ENCODE measurements at regions not wholly inside any gene's neighbourhood (a gene's known extent, or its start where the extent isn't known, plus 50 kb on each side); places are given as distances from the start of the nearest gene placed in this dataset.

DNA sequence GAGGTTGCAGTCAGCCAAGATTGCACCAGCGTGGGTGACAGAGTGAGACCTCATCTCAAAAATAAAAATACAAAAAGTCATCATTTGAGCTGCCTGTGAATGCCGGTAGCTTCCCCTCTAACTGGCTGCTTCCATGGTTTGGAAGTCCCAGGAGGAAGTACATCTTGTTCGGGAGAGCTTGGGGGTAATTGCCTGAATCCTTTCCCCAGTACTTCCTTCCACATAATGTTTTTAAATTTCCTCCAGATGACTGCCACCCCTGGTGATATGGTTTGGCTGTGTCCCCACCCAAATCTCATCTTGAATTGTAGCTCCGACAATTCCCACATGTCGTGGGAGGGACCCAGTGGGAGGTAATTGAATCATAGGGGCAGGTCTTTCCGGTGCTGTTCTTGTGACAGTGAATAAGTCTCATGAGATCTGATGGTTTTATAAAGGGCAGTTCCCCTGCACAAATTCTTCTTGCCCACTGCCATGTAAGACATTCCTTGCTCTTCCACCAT is 87.2 kb downstream of the SPRING1 start:
- no peak for DNase-seq (ENCODE audit: low read depth in 1 of 2, low spot score in 1 of 2)

DNA sequence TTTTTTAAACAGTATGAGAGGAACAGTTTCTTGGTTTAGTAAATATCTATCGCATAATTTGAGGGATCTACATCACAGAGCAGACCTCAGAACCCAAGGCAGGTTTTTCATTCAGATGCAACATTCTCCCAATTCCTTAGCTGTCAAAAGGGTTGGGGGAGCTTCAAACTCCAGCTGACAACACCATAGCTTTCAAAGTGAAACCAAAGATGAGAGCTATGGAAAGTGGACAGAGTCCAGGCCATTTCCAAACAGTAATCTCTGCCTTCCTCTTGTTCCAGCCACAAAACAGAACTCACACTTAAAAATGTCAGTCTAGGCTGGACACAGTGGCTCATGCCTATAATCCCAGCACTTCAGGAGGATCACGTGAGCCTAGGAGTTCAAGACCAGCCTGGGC is 87.8 kb downstream of the SPRING1 start:
- Histone ChIP-seq H3K27me3 (ENCODE audit: insufficient read depth, poor library complexity, severe bottlenecking) (no peaks in the 10 kb centered on the region), H3K4me3 (replicated peaks; ENCODE audit: insufficient read depth, low read length) (no peak overlapping the region), H3K27ac (replicated peaks) (no peak overlapping the region)

More for the DNA sequence above, 87.2 kb downstream of the SPRING1 start:
- H3K27ac ChIP-seq (replicated peaks) = no peak overlapping the region
- TF ChIP-seq SPI1 (IDR thresholded peaks at IDR 0.05; ENCODE audit: borderline replicate concordance, low read depth) = no peak
- TF ChIP-seq POLR2AphosphoS5 (IDR thresholded peaks at IDR 0.05; ENCODE audit: low read depth) = no peak
- no peak for TF ChIP-seq GABPA (IDR thresholded peaks at IDR 0.05; ENCODE audit: low read depth)
- TF ChIP-seq, protein P1, sequence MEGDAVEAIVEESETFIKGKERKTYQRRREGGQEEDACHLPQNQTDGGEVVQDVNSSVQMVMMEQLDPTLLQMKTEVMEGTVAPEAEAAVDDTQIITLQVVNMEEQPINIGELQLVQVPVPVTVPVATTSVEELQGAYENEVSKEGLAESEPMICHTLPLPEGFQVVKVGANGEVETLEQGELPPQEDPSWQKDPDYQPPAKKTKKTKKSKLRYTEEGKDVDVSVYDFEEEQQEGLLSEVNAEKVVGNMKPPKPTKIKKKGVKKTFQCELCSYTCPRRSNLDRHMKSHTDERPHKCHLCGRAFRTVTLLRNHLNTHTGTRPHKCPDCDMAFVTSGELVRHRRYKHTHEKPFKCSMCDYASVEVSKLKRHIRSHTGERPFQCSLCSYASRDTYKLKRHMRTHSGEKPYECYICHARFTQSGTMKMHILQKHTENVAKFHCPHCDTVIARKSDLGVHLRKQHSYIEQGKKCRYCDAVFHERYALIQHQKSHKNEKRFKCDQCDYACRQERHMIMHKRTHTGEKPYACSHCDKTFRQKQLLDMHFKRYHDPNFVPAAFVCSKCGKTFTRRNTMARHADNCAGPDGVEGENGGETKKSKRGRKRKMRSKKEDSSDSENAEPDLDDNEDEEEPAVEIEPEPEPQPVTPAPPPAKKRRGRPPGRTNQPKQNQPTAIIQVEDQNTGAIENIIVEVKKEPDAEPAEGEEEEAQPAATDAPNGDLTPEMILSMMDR (IDR thresholded peaks at IDR 0.05; ENCODE audit: insufficient read depth, low read length) = no peak
- TF ChIP-seq, protein P2, sequence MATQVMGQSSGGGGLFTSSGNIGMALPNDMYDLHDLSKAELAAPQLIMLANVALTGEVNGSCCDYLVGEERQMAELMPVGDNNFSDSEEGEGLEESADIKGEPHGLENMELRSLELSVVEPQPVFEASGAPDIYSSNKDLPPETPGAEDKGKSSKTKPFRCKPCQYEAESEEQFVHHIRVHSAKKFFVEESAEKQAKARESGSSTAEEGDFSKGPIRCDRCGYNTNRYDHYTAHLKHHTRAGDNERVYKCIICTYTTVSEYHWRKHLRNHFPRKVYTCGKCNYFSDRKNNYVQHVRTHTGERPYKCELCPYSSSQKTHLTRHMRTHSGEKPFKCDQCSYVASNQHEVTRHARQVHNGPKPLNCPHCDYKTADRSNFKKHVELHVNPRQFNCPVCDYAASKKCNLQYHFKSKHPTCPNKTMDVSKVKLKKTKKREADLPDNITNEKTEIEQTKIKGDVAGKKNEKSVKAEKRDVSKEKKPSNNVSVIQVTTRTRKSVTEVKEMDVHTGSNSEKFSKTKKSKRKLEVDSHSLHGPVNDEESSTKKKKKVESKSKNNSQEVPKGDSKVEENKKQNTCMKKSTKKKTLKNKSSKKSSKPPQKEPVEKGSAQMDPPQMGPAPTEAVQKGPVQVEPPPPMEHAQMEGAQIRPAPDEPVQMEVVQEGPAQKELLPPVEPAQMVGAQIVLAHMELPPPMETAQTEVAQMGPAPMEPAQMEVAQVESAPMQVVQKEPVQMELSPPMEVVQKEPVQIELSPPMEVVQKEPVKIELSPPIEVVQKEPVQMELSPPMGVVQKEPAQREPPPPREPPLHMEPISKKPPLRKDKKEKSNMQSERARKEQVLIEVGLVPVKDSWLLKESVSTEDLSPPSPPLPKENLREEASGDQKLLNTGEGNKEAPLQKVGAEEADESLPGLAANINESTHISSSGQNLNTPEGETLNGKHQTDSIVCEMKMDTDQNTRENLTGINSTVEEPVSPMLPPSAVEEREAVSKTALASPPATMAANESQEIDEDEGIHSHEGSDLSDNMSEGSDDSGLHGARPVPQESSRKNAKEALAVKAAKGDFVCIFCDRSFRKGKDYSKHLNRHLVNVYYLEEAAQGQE (IDR thresholded peaks at IDR 0.05; ENCODE audit: insufficient replicate concordance, low read depth) = no peak
- no peak overlapping the region for H3K4me3 ChIP-seq (replicated peaks; ENCODE audit: insufficient read depth, low read length)
- no peaks in the 10 kb centered on the region for H3K27me3 ChIP-seq (ENCODE audit: insufficient read depth, poor library complexity, severe bottlenecking)

DNA sequence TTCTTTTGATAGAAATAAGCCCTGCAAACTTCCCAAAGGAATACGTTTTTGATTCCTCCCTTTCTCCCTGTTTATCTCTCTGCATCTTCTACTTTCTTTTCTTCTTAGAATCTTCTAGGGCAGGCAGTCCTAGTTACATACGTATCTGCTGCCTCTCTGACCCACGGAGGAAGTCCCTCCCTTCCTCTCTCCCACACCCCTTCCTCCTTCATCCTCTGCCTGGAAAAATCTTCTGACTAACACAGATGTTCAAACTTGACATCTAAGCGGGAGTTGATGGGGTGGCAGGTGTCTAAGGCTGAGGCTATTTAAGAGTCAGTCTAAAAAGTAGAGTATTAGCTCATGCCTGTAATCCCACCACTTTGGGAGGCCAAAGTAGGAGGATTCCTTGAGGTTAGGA is 88.6 kb downstream of the MAP1LC3B2 start:
- TF ChIP-seq POLR2AphosphoS5 (IDR thresholded peaks at IDR 0.05; ENCODE audit: low read depth) (no peak), SPI1 (IDR thresholded peaks at IDR 0.05; ENCODE audit: borderline replicate concordance, low read depth) (no peak), GABPA (IDR thresholded peaks at IDR 0.05; ENCODE audit: low read depth) (no peak)
- TF ChIP-seq, protein P1 (IDR thresholded peaks at IDR 0.05; ENCODE audit: insufficient read depth, low read length) = no peak
- TF ChIP-seq, protein P2 (IDR thresholded peaks at IDR 0.05; ENCODE audit: insufficient replicate concordance, low read depth) = no peak
- Histone ChIP-seq H3K4me3 (replicated peaks; ENCODE audit: insufficient read depth, low read length) (no peak overlapping the region), H3K27ac (replicated peaks) (no peak overlapping the region), H3K27me3 (ENCODE audit: insufficient read depth, poor library complexity, severe bottlenecking) (no peaks in the 10 kb centered on the region)
- DNase-seq (ENCODE audit: low read depth in 1 of 2, low spot score in 1 of 2) = no peak

More for the DNA sequence above, 87.8 kb downstream of the SPRING1 start:
- DNase-seq (ENCODE audit: low read depth in 1 of 2, low spot score in 1 of 2) = no peak
- no peak for TF ChIP-seq POLR2AphosphoS5 (IDR thresholded peaks at IDR 0.05; ENCODE audit: low read depth)
- TF ChIP-seq, protein P1 (IDR thresholded peaks at IDR 0.05; ENCODE audit: insufficient read depth, low read length) = no peak
- TF ChIP-seq SPI1 (IDR thresholded peaks at IDR 0.05; ENCODE audit: borderline replicate concordance, low read depth) = no peak
- TF ChIP-seq, protein P2 (IDR thresholded peaks at IDR 0.05; ENCODE audit: insufficient replicate concordance, low read depth) = no peak
- no peak for TF ChIP-seq GABPA (IDR thresholded peaks at IDR 0.05; ENCODE audit: low read depth)

Data from HL-60 (cell line).